Upper lobe of left lung (tissue), 4 donors: ENCODE measurements at regions not wholly inside any gene's neighbourhood (a gene's known extent, or its start where the extent isn't known, plus 50 kb on each side); places are given as distances from the start of the nearest gene placed in this dataset.

Source experiments
- EP300 ChIP-seq, 4 donors: sonication (generic); formaldehyde crosslinking; IDR thresholded peaks; one replicate each; pipeline ENCODE4 v1.5.1; 2017; ENCODE audit warnings: antibody characterized with exemption in 4 of 4, control low read depth in 2 of 4
- POLR2A ChIP-seq, 4 donors: fragments of 450-650 bp; IDR thresholded peaks; one replicate each; pipeline ENCODE4 v1.5.1; 2016 to 2017; ENCODE audit warnings: antibody characterized with exemption in 4 of 4, mild to moderate bottlenecking in 2 of 4
- POLR2AphosphoS5 ChIP-seq, 2 donors: sonication (generic); formaldehyde crosslinking; IDR thresholded peaks; one replicate each; pipeline ENCODE4 v1.5.1; 2017; ENCODE audit warnings: antibody characterized with exemption in 2 of 2
- TF ChIP-seq, protein P1 (sequence below), 6 experiments: fragments of 450-650 bp in 4 of 6; fragments of 200-600 bp in 2 of 6; sonication (generic) in 2 of 6; IDR thresholded peaks; one replicate each; pipeline ENCODE4 v1.5.1; 2016 to 2019; ENCODE audit warnings: antibody characterized with exemption in 6 of 6

DNA sequence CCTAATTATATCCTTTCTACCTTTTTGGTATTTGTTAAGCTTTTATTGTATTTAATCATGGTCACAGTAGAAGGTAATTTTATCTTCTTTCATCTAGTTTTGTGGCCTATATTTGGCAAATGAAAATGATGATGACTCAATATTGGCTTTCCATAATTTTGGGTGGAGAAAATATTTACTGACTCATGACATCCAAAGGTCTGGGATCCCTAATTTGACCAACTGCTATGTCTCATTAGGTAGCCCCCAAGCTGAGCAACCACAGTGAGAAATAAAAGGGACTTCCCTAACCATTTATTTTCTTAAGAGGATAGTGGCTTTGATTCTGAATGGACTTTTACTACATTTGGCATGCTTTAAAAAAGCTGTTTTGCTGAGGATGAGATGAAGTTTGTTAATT, 289.5 kb downstream of the RMST start:
- TF ChIP-seq, protein P1, sequence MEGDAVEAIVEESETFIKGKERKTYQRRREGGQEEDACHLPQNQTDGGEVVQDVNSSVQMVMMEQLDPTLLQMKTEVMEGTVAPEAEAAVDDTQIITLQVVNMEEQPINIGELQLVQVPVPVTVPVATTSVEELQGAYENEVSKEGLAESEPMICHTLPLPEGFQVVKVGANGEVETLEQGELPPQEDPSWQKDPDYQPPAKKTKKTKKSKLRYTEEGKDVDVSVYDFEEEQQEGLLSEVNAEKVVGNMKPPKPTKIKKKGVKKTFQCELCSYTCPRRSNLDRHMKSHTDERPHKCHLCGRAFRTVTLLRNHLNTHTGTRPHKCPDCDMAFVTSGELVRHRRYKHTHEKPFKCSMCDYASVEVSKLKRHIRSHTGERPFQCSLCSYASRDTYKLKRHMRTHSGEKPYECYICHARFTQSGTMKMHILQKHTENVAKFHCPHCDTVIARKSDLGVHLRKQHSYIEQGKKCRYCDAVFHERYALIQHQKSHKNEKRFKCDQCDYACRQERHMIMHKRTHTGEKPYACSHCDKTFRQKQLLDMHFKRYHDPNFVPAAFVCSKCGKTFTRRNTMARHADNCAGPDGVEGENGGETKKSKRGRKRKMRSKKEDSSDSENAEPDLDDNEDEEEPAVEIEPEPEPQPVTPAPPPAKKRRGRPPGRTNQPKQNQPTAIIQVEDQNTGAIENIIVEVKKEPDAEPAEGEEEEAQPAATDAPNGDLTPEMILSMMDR (IDR thresholded peaks at IDR 0.05) = no peak
- no peak for TF ChIP-seq EP300 (IDR thresholded peaks at IDR 0.05)
- no peak for TF ChIP-seq POLR2AphosphoS5 (IDR thresholded peaks at IDR 0.05)
- no peak for TF ChIP-seq POLR2A (IDR thresholded peaks at IDR 0.05)
